Daoy (cell line): ENCODE measurements at regions not wholly inside any gene's neighbourhood (a gene's known extent, or its start where the extent isn't known, plus 50 kb on each side); places are given as distances from the start of the nearest gene placed in this dataset.

Source experiments
- DNase-seq: peaks from one replicate; pipeline ENCODE4 v3.0.0-alpha.2; 2015; ENCODE audit warnings: low read depth

DNA sequence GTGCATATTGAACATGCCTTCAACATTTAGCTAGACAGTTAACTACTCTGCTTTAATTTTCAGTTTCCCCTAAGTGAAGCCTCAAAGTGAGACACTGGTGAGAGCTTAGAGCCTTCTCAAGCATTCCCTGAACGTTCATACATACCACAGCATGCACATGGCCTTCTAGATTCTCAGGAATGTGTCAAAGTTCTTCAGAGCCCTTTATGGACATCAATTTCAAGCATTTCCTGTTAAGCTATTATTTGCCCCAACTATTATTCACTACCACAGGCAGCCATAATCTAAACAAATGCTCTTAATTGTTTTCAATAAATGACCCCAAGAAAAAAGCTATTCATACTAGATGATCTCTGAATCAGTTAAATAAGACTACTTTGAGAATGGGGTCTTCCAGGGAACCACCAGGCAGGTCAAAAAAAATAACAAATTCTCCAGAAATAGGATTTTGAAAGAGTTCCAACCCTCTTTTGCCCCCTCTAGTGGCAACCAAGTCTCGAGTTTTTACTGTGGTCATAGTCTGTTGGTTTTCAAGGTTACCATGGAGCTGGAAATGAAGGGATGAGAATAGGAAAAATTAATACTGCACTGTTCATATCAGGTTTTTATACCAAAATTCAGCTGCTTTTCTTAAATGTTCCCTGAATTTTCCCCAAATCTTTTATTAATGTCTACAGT lies 235.4 kb downstream of the RAB28 start:
- no peak for DNase-seq

- no peak for DNase-seq
Measured at GRCh38 chr4:13246107-13246506, 238.0 kb downstream of the RAB28 start.

DNA sequence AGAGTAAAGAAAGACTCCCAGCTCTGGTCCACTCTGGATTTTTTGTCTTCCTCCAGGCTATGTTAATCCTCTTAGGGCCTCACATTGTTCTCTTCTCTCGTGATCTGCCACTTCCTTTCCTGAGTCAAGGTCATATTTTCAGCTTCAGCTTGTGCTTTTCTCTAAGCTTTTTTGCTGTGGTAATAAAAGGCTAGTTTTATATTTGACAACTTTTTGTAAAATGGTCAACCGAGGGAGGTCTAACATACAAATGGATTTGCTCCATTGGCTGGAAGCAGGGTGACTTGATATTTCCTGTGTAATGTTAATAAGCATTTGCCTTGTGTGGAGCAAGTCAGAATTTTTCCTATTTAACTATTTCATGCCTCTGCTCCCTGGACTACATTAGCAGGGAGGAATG lies 239.7 kb downstream of the RAB28 start:
- no peak for DNase-seq

GRCh38 chr4:13243152-13243551 lies 241.0 kb downstream of the RAB28 start:
- no peak for DNase-seq

- peak; percentile 5 for DNase-seq
Measured at GRCh38 chr4:13240066-13240465, 244.1 kb downstream of the RAB28 start.

DNA sequence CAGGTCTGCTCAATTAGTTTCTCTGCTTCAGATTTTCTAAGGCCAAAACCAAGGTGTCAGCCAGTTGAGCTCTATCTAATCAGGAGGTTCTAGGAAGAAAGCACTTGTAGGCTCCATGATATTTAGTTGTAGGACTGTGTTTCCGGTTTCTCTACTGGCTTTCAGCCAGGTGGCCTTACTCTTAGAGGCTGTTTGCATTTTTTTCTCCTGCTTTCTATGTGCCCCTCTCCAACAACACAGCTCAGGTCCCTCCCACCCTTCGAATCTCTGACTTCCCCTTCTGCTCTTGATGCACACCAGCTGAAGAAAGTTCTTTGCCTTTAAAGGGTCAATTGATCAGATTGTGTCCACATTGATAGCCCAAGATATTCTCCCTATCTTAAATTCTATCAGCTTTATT lies 245.2 kb downstream of the RAB28 start:
- no peak for DNase-seq

GRCh38 chr4:13236485-13236884 lies 247.7 kb downstream of the RAB28 start:
- no peak for DNase-seq

DNA sequence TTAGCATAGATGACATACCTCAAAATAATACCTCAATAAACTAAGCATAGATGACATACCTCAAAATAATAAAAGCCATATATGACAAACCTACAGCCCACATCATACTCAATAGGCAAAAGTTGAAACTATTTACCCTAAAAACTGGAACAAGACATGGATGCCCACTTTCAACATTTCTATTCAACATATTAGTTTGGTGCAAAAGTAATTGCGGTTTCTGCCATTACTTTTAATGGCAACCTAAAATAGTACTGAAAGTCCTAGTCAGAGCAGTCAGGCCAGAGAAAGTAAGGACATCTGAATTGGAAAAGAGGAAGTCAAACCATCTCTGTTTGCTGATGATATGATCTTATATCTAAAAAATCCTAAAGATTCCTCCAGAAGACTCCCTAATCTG lies 250.4 kb downstream of the RAB28 start:
- no peak for DNase-seq

GRCh38 chr4:13219971-13220370 lies 264.2 kb downstream of the RAB28 start:
- no peak for DNase-seq

DNA sequence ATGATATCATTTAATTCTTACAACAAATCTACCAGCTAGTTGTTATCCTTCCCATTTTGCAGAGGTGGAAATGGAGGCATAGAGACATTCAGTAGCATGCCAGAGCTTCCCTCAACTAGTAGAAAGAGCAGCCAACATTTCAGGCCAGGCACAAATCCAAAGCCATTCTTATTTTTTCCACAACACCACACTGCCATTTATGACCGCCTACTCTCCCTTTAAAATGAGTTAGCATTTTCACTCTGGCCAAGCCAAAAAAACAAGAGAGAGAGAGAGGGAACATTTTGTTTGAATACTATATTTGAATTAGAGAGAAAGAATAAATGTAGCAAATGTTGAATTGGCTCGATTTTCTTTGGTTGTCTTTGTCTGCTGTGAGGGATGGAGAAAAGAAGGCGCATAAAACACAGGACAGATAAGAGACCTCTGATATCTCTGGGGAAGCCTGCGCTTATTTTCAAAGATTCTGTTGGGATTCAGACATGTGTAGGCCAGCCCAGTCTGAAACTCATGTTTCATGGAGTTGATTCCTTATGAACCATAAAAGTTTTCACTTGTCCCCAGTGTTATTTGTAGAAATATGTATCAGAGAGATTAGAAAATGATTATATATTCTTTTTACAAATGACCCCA lies 265.7 kb downstream of the RAB28 start:
- no peak for DNase-seq

GRCh38 chr4:13215560-13215959 lies 268.6 kb downstream of the RAB28 start:
- no peak for DNase-seq

GRCh38 chr4:13212936-13213335 lies 271.2 kb downstream of the RAB28 start:
- DNase-seq, result no peak

GRCh38 chr4:13209600-13209999 lies 274.5 kb downstream of the RAB28 start:
- no peak for DNase-seq

- no peak for DNase-seq
Measured at GRCh38 chr4:13208558-13209193, 275.5 kb downstream of the RAB28 start.

DNA sequence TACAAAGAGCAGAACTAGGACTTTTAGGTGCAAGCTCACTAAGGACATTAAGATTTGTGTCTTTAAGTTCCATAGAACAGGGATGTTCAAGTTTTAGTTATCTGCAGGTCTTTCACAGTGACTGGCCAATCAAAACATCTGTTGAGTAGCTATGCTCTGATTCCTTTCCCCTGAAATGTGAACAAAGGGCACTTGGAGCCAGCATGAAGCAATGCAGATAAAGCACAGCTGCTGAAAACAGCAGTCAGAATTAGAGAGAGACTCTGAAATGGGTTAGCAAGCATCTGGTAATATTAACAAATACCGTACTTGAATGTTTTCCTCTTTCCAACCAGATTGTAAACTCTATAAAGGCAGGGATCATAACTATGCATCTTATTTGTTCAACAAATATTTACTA lies 276.9 kb downstream of the RAB28 start:
- DNase-seq, result no peak

GRCh38 chr4:13203101-13203500 lies 281.0 kb downstream of the RAB28 start:
- no peak for DNase-seq

- DNase-seq, result no peak
Measured at GRCh38 chr4:13202701-13203100, 281.4 kb downstream of the RAB28 start.

GRCh38 chr4:13201241-13201640 lies 282.9 kb downstream of the RAB28 start:
- no peak for DNase-seq

DNA sequence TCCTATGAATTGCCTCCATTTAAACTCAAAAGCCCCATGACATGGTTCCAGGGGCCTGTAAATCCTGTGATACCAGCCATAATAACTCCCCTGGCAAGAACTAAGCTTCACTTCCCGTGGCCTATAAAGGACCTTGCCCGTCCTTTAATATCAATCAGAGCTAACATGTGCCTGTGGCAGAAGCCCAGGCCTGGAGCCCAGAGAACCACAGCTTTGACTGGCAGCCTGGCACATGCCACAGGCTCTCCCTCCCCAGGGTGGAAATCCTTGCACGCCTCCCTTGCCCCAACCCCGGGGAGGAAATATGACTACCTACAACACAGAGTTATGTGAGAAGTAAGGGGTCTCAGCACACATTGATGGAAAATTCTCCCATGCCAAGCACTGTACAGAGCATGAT lies 287.4 kb downstream of the RAB28 start:
- DNase-seq, result no peak

- no peak for DNase-seq
Measured at GRCh38 chr4:13193662-13194061, 290.5 kb downstream of the RAB28 start.

- DNase-seq, result no peak
Measured at GRCh38 chr4:13190093-13190721, 293.9 kb downstream of the RAB28 start.

DNA sequence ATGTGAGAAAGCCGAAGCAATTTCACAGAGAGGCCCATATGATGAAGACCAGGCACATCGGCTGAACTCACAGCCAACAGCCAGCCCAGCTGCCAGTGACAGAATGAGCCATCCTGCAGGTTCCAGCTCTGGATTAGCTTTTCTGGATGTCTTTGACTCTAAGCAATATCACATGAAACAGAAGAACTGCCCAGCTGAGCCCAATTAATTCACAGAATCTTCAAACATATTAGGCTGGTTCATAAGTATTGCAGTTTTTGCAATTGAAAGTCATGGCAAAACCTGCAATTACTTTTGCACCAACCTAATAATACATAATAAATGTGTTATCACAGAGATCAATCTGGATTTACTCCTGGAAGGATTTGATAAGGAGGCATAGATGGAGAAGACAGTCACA lies 299.9 kb downstream of the RAB28 start:
- no peak for DNase-seq

GRCh38 chr4:13182133-13182532 lies 302.0 kb downstream of the RAB28 start:
- DNase-seq, result no peak
